ENCODE measurements at regions not wholly inside any gene's neighbourhood (a gene's known extent, or its start where the extent isn't known, plus 50 kb on each side); places are given as distances from the start of the nearest gene placed in this dataset.

- no peaks in the 10 kb centered on the region for H3K79me2 ChIP-seq (ENCODE audit: control insufficient read depth, insufficient read depth, low read length)
- no TSS peak for BruUV-seq (replicated peaks)
- no peak overlapping the region for H3K4me2 ChIP-seq (ENCODE audit: insufficient read depth, low read length)
- in situ Hi-C loops (cut with MboI), result no loop called here
- 0% methylated on average over 2 of the region's 2 CpGs for WGBS (ENCODE audit: insufficient coverage, low coverage, missing lambda C conversion rate)
- DNase-seq (ENCODE audit: extremely low read depth in 1 of 4, low spot score in 3 of 4) (no peak), FAIRE-seq (no peak), ATAC-seq (no peak)
- H3K27me3 ChIP-seq (ENCODE audit: control insufficient read depth in 2 of 2, insufficient read depth in 2 of 2, low read length in 2 of 2), result no peaks in the 10 kb centered on the region
- no peaks in the 10 kb centered on the region for H3K9me1 ChIP-seq (ENCODE audit: control insufficient read depth, insufficient read depth, low read length)
- H3K9ac ChIP-seq (ENCODE audit: insufficient read depth in 1 of 2, low read depth in 2 of 2, low read length in 2 of 2), result no peak overlapping the region
- no peak overlapping the region for H2AFZ ChIP-seq (ENCODE audit: low read depth, low read length)
- no peak overlapping the region for H3K27ac ChIP-seq (ENCODE audit: extremely low read depth, low read depth, low read length)
- no peaks in the 10 kb centered on the region for H3K4me1 ChIP-seq (replicated peaks in 1 of 2; ENCODE audit: control insufficient read depth in 2 of 2, insufficient read depth in 2 of 2, low read length in 2 of 2)
- no peaks in the 10 kb centered on the region for H3K36me3 ChIP-seq (ENCODE audit: control insufficient read depth, insufficient read depth, low read length)
- no peaks in the 10 kb centered on the region for H4K20me1 ChIP-seq (replicated peaks; ENCODE audit: control insufficient read depth, insufficient read depth, low read length)
- intact Hi-C loops (cut with micrococcal nuclease), result no loop called here
- ChIA-PET POLR2A (no interaction called here), CTCF (ENCODE audit: low intra/inter-chr PET ratio) (no interaction called here)
- H3K9me3 ChIP-seq (replicated peaks; ENCODE audit: control insufficient read depth, insufficient read depth, low read depth, low read length), result no peaks in the 10 kb centered on the region; the same call in 1 of the 2 replicates
- no peak overlapping the region for H3K4me3 ChIP-seq
- no peak for TF ChIP-seq PKNOX1 (IDR thresholded peaks at IDR 0.05)
- no peak for TF ChIP-seq CTCFL (IDR thresholded peaks at IDR 0.05; ENCODE audit: borderline replicate concordance, insufficient read depth, low read depth, low read length, poor library complexity, severe bottlenecking)
- no peak for TF ChIP-seq MYBL2 (IDR thresholded peaks at IDR 0.05; ENCODE audit: low read depth)
- no peak for TF ChIP-seq MYBL2 (CRISPR knock-in tag; IDR thresholded peaks at IDR 0.05; ENCODE audit: borderline replicate concordance)
- TF ChIP-seq ZNF79 (CRISPR knock-in tag; IDR thresholded peaks at IDR 0.05; ENCODE audit: low read depth), result no peak
- TF ChIP-seq NFYB (IDR thresholded peaks at IDR 0.05; ENCODE audit: extremely low read depth, insufficient read length), result no peak
- no peak for TF ChIP-seq NR3C1 (CRISPR knock-in tag; IDR thresholded peaks at IDR 0.05)
- no peak for TF ChIP-seq TGIF2 (CRISPR knock-in tag; IDR thresholded peaks at IDR 0.05)
- TF ChIP-seq NEUROD1 (IDR thresholded peaks at IDR 0.05; ENCODE audit: borderline replicate concordance, low read depth, low read length, partially characterized antibody), result no peak
- no peak for TF ChIP-seq MCM2 (IDR thresholded peaks at IDR 0.05; ENCODE audit: low read depth)
- TF ChIP-seq ZNF12 (CRISPR knock-in tag; IDR thresholded peaks at IDR 0.05), result no peak
- TF ChIP-seq ZNF717 (CRISPR knock-in tag; IDR thresholded peaks at IDR 0.05), result no peak
- TF ChIP-seq C11orf30 (IDR thresholded peaks at IDR 0.05; ENCODE audit: low read depth), result no peak
- no peak for TF ChIP-seq STAG1 (CRISPR knock-in tag; IDR thresholded peaks at IDR 0.05; ENCODE audit: borderline replicate concordance)
- no peak for TF ChIP-seq TSC22D4 (tag; IDR thresholded peaks at IDR 0.05)
- no peak for TF ChIP-seq RREB1 (CRISPR knock-in tag; IDR thresholded peaks at IDR 0.05)
These were observed 275.9 kb downstream of the SLC16A7 start for GRCh38 chr12:59871779-59872178.

Measured in K562 (cell line).